HL-60 (cell line): ENCODE measurements at regions not wholly inside any gene's neighbourhood (a gene's known extent, or its start where the extent isn't known, plus 50 kb on each side); places are given as distances from the start of the nearest gene placed in this dataset.

ENCODE experiments used
- DNase-seq, 2 experiments: peaks; one replicate each; pipeline ENCODE4 v3.0.0-alpha.2; 2010 to 2020; ENCODE audit warnings: low read depth in 1 of 2, low spot score in 1 of 2
- H3K27ac ChIP-seq: fragments of 250-450 bp; sonication (Bioruptor Pico); replicated peaks from 2 replicates; pipeline ENCODE4 v1.5.1; 2020; ENCODE audit warnings: mild to moderate bottlenecking, moderate library complexity
- H3K27me3 ChIP-seq: fragments of 250-450 bp; sonication (Bioruptor Pico); 2 replicates; pipeline ENCODE4 v1.5.1; 2021; ENCODE audit warnings: mild to moderate bottlenecking, moderate library complexity; ENCODE audit not compliant: insufficient read depth, poor library complexity, severe bottlenecking
- H3K4me3 ChIP-seq: replicated peaks from 2 replicates; pipeline ENCODE4 v1.5.1; 2011; ENCODE audit warnings: mild to moderate bottlenecking, control low read depth, low read length; ENCODE audit not compliant: insufficient read depth
- CTCF ChIP-seq: IDR thresholded peaks from one replicate; pipeline ENCODE4 v1.5.1; 2011; ENCODE audit warnings: low read length, control low read depth, inconsistent platforms; ENCODE audit not compliant: insufficient read depth
- GABPA ChIP-seq: IDR thresholded peaks from 2 replicates; pipeline ENCODE4 v1.6.1; 2012; ENCODE audit warnings: low read depth
- POLR2AphosphoS5 ChIP-seq: IDR thresholded peaks from 2 replicates; pipeline ENCODE4 v1.6.1; 2012; ENCODE audit warnings: low read depth
- REST ChIP-seq: IDR thresholded peaks from 2 replicates; pipeline ENCODE4 v1.6.1; 2012; ENCODE audit warnings: low read depth; ENCODE audit not compliant: insufficient replicate concordance
- SPI1 ChIP-seq: IDR thresholded peaks from 2 replicates; pipeline ENCODE4 v1.6.1; 2012; ENCODE audit warnings: low read depth, mild to moderate bottlenecking, borderline replicate concordance

- Histone ChIP-seq H3K27me3 (no peaks in the 10 kb centered on the region), H3K4me3 (no peak overlapping the region), H3K27ac (no peak overlapping the region)
- DNase-seq: no peak
- TF ChIP-seq SPI1: no peak
- TF ChIP-seq POLR2AphosphoS5: no peak
- TF ChIP-seq CTCF: no peak
- TF ChIP-seq GABPA: no peak
- no peak for TF ChIP-seq REST
These were observed 1414.7 kb downstream of the PLA2G4A start for GRCh38 chr1:188243456-188243855.

- Histone ChIP-seq H3K27ac (no peak overlapping the region), H3K4me3 (no peak overlapping the region), H3K27me3 (no peaks in the 10 kb centered on the region)
- DNase-seq: no peak
- TF ChIP-seq SPI1: no peak
- no peak for TF ChIP-seq GABPA
- no peak for TF ChIP-seq POLR2AphosphoS5
- TF ChIP-seq CTCF: no peak
- TF ChIP-seq REST: no peak
These were observed 1415.9 kb downstream of the PLA2G4A start for GRCh38 chr1:188244681-188245080.

GRCh38 chr1:188247255-188247654 is 1418.5 kb downstream of the PLA2G4A start:
- DNase-seq: no peak
- Histone ChIP-seq H3K4me3 (no peak overlapping the region), H3K27me3 (no peaks in the 10 kb centered on the region), H3K27ac (no peak overlapping the region)
- TF ChIP-seq POLR2AphosphoS5: no peak
- no peak for TF ChIP-seq GABPA
- TF ChIP-seq CTCF: no peak
- TF ChIP-seq REST: no peak
- TF ChIP-seq SPI1: no peak
